ENCODE measurements at regions not wholly inside any gene's neighbourhood (a gene's known extent, or its start where the extent isn't known, plus 50 kb on each side); places are given as distances from the start of the nearest gene placed in this dataset.

- Histone ChIP-seq H3K36me3 (no peaks in the 10 kb centered on the region), H3K27ac (no peak overlapping the region), H3K9me3 (no peaks in the 10 kb centered on the region), H3K4me3 (no peak overlapping the region), H3K27me3 (no peaks in the 10 kb centered on the region), H3K4me1 (no peaks in the 10 kb centered on the region)
- DNase-seq, result no peak
- TF ChIP-seq, protein P1, sequence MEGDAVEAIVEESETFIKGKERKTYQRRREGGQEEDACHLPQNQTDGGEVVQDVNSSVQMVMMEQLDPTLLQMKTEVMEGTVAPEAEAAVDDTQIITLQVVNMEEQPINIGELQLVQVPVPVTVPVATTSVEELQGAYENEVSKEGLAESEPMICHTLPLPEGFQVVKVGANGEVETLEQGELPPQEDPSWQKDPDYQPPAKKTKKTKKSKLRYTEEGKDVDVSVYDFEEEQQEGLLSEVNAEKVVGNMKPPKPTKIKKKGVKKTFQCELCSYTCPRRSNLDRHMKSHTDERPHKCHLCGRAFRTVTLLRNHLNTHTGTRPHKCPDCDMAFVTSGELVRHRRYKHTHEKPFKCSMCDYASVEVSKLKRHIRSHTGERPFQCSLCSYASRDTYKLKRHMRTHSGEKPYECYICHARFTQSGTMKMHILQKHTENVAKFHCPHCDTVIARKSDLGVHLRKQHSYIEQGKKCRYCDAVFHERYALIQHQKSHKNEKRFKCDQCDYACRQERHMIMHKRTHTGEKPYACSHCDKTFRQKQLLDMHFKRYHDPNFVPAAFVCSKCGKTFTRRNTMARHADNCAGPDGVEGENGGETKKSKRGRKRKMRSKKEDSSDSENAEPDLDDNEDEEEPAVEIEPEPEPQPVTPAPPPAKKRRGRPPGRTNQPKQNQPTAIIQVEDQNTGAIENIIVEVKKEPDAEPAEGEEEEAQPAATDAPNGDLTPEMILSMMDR (IDR thresholded peaks at IDR 0.05), result no peak
- no peak for TF ChIP-seq POLR2A (IDR thresholded peaks at IDR 0.05)
Measured at GRCh38 chr10:8260645-8261044, 206.2 kb downstream of the GATA3 start.

- H3K4me3 ChIP-seq, result no peak overlapping the region
- no peaks in the 10 kb centered on the region for H3K9me3 ChIP-seq
- no peak overlapping the region for H3K27ac ChIP-seq
- H3K4me1 ChIP-seq, result no peaks in the 10 kb centered on the region
- H3K27me3 ChIP-seq, result no peaks in the 10 kb centered on the region
- DNase-seq, result no peak
- TF ChIP-seq, protein P1 (IDR thresholded peaks at IDR 0.05), result no peak
- TF ChIP-seq POLR2A (IDR thresholded peaks at IDR 0.05), result no peak
- no peaks in the 10 kb centered on the region for H3K36me3 ChIP-seq
Measured at GRCh38 chr10:8262317-8262716, 207.8 kb downstream of the GATA3 start.

DNA sequence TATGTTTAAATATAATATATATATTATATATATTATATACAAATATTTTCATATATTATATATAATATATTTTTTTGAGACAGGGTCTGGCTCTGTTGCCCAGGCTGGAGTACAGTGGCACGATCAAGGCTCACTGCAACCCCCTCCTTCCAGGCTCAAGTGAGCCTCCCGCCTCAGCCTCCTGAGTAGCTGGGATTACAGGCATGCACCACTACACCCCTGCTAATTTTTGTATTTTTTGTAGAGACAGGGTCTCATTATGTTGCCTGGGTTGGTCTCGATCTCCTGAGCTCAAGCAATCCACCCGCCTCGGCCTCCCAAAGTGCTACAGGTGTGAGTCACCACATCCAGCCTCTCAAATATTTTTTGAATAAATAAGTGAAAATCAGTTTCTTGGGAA is 215.5 kb downstream of the GATA3 start:
- no peak for DNase-seq
- TF ChIP-seq, protein P1 (IDR thresholded peaks at IDR 0.05), result no peak
- TF ChIP-seq POLR2A (IDR thresholded peaks at IDR 0.05), result no peak

DNA sequence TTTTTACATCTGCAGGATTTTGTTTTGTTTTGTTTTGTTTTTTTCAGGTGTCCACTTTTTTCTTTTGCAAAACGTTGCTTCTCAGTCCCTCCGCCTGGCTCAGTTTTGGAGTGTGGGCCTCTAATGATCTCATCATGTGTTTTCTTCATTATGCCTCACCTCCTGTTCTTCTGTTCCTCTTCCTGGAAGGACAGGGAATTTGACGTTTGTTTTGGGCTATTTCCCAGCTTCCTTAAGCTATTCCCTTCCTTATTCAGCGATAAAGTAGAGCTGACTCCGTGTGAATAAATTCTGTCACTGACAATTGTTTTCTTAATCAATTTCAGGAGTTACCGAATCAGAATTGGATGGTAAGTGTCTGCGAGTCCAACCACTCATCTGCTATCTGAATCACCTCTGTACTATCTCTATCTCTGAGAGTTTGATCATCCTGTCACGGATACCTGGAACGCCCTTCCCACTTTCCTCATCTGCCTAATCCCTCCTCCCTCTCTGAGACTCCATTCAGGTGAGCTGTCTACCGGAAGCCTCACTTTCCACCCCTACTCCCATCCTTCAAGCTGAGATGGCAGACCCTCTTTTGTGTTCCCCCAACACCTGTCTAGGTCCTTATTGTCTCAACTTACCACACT is 218.4 kb downstream of the GATA3 start:
- no peak for DNase-seq
- Histone ChIP-seq H3K36me3 (no peaks in the 10 kb centered on the region), H3K27me3 (no peaks in the 10 kb centered on the region), H3K27ac (no peak overlapping the region), H3K9me3 (no peaks in the 10 kb centered on the region), H3K4me3 (no peak overlapping the region), H3K4me1 (no peaks in the 10 kb centered on the region)
- TF ChIP-seq POLR2A (IDR thresholded peaks at IDR 0.05), result no peak
- TF ChIP-seq, protein P1 (IDR thresholded peaks at IDR 0.05), result no peak

More for the DNA sequence above, 215.5 kb downstream of the GATA3 start:
- Histone ChIP-seq H3K27ac (no peak overlapping the region), H3K4me1 (no peaks in the 10 kb centered on the region), H3K36me3 (no peaks in the 10 kb centered on the region), H3K27me3 (no peaks in the 10 kb centered on the region), H3K4me3 (no peak overlapping the region), H3K9me3 (no peaks in the 10 kb centered on the region)

GRCh38 chr10:8273749-8274148 is 219.3 kb downstream of the GATA3 start:
- no peaks in the 10 kb centered on the region for H3K36me3 ChIP-seq
- DNase-seq, result no peak
- H3K9me3 ChIP-seq, result no peaks in the 10 kb centered on the region
- TF ChIP-seq POLR2A (IDR thresholded peaks at IDR 0.05), result no peak
- TF ChIP-seq, protein P1 (IDR thresholded peaks at IDR 0.05), result no peak
- H3K27ac ChIP-seq, result no peak overlapping the region
- no peaks in the 10 kb centered on the region for H3K4me1 ChIP-seq
- no peak overlapping the region for H3K4me3 ChIP-seq
- H3K27me3 ChIP-seq, result no peaks in the 10 kb centered on the region

DNA sequence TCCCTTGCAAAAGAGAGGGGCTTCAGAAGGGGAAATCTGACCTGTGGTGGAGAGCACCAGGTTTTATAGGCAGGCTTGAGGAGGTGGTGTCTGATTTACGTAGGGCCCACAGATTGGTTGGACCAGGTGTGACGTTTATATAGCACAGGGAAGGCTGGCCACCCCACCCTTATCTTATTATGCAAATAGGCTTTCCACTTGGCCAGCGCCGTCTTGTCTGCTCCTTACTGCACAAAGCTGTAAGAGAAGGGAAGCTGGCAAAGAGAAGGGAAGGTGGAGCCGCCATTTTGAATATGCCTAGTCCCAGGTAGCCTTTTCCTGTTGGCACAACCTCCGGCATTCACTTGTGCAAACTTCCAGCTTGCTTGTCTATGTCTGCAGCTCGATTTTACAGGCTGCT is 221.4 kb downstream of the GATA3 start:
- Histone ChIP-seq H3K4me3 (no peak overlapping the region), H3K27ac (no peak overlapping the region), H3K4me1 (no peaks in the 10 kb centered on the region), H3K27me3 (no peaks in the 10 kb centered on the region), H3K36me3 (no peaks in the 10 kb centered on the region), H3K9me3 (no peaks in the 10 kb centered on the region)
- no peak for TF ChIP-seq POLR2A (IDR thresholded peaks at IDR 0.05)
- TF ChIP-seq, protein P1 (IDR thresholded peaks at IDR 0.05), result no peak
- DNase-seq, result no peak
